ENCODE measurements at regions not wholly inside any gene's neighbourhood (a gene's known extent, or its start where the extent isn't known, plus 50 kb on each side); places are given as distances from the start of the nearest gene placed in this dataset.
A peak's percentile ranks its signal among the peaks of the same experiment; 100 is the strongest.
"Not testable (repeated sequence)": the region's sequence is repeated elsewhere in the genome, so short reads cannot be mapped to it uniquely, and the experiment has no call there.

- DNase-seq (ENCODE audit: extremely low read depth, low read depth), result no peak
- TF ChIP-seq CTCF (IDR thresholded peaks at IDR 0.05; ENCODE audit: low read depth, low read length), result no peak
Observed at GRCh38 chr9:103323699-103324098, 328.6 kb downstream of the CYLC2 start.

- DNase-seq (ENCODE audit: extremely low read depth, low read depth), result no peak
- no peak for TF ChIP-seq CTCF (IDR thresholded peaks at IDR 0.05; ENCODE audit: low read depth, low read length)
Observed at GRCh38 chr9:103335461-103335860, 340.3 kb downstream of the CYLC2 start.

- DNase-seq (ENCODE audit: extremely low read depth, low read depth), result no peak
- TF ChIP-seq CTCF (IDR thresholded peaks at IDR 0.05; ENCODE audit: low read depth, low read length), result no peak
Observed at GRCh38 chr9:103355000-103355399, 359.9 kb downstream of the CYLC2 start.

GRCh38 chr9:103357980-103358379, 362.8 kb downstream of the CYLC2 start:
- not testable (repeated sequence) for DNase-seq (ENCODE audit: extremely low read depth, low read depth)

- no peak for TF ChIP-seq CTCF (IDR thresholded peaks at IDR 0.05; ENCODE audit: low read depth, low read length)
- no peak for DNase-seq (ENCODE audit: extremely low read depth, low read depth)
Observed at GRCh38 chr9:103361906-103362305, 366.8 kb downstream of the CYLC2 start.

- DNase-seq (ENCODE audit: extremely low read depth, low read depth), result no peak
- TF ChIP-seq CTCF (IDR thresholded peaks at IDR 0.05; ENCODE audit: low read depth, low read length), result no peak
Observed at GRCh38 chr9:103362986-103363385, 367.9 kb downstream of the CYLC2 start.

- TF ChIP-seq CTCF (IDR thresholded peaks at IDR 0.05; ENCODE audit: low read depth, low read length), result no peak
- peak; percentile 0 for DNase-seq (ENCODE audit: extremely low read depth, low read depth)
Observed at GRCh38 chr9:103364753-103365152, 369.6 kb downstream of the CYLC2 start.

GRCh38 chr9:103371152-103371551, 376.0 kb downstream of the CYLC2 start:
- TF ChIP-seq CTCF (IDR thresholded peaks at IDR 0.05; ENCODE audit: low read depth, low read length), result no peak
- DNase-seq (ENCODE audit: extremely low read depth, low read depth), result no peak
